ENCODE measurements at regions not wholly inside any gene's neighbourhood (a gene's known extent, or its start where the extent isn't known, plus 50 kb on each side); places are given as distances from the start of the nearest gene placed in this dataset.

DNA sequence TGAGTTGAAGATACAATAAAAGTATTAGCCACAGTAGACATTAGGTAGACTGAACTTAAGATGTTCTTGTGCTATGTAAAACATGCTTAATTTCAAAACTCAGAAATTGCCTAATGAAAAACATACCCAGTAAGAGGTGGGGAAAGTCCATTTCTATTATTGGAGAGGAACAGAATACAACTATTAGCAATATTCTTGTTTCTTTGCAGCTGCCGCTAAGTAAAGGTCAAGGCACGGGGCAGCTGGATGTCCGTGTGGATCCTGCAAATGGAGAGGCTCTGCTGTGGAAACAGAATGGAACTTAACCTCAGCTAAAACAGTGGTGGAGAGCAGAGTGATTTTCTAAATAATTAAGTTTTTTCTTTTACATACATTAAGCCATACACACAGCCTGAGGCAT is 139.2 kb upstream of the ARHGAP28 start:
- Mint-ChIP-seq H3K9me3 (peaks cover 36% of the 10 kb centered on the region), H3K4me3 (no peak overlapping the region), H3K4me1 (ENCODE audit: low read depth) (no peaks in the 10 kb centered on the region; the same call in 1 of the 2 replicates), H3K36me3 (ENCODE audit: low read depth) (no peaks in the 10 kb centered on the region), H3K27me3 (ENCODE audit: insufficient read depth) (no peaks in the 10 kb centered on the region; the same call in 1 of the 2 replicates), H3K27ac (no peak overlapping the region)
- no peak for DNase-seq
- TF ChIP-seq, protein P1, sequence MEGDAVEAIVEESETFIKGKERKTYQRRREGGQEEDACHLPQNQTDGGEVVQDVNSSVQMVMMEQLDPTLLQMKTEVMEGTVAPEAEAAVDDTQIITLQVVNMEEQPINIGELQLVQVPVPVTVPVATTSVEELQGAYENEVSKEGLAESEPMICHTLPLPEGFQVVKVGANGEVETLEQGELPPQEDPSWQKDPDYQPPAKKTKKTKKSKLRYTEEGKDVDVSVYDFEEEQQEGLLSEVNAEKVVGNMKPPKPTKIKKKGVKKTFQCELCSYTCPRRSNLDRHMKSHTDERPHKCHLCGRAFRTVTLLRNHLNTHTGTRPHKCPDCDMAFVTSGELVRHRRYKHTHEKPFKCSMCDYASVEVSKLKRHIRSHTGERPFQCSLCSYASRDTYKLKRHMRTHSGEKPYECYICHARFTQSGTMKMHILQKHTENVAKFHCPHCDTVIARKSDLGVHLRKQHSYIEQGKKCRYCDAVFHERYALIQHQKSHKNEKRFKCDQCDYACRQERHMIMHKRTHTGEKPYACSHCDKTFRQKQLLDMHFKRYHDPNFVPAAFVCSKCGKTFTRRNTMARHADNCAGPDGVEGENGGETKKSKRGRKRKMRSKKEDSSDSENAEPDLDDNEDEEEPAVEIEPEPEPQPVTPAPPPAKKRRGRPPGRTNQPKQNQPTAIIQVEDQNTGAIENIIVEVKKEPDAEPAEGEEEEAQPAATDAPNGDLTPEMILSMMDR (IDR thresholded peaks at IDR 0.05), result no peak

DNA sequence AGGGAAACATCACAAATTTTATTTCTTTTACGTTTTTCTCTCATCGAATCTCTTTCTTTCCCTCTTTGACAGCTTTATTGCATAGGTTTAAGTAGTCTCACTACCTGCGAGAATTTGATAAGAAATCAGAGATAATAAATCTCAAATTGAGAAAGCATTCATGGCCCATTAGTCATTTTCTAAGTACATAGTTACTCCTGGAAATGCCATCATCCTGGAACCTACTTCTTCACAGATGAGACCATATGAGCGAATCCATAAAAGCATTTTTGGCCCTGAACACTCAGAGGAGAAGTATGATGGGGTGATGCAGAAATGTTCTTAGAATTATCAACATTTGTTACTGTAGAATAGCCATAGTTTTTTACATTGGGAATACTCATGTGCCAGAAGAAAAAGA is 138.0 kb upstream of the ARHGAP28 start:
- Mint-ChIP-seq H3K36me3 (ENCODE audit: low read depth) (no peaks in the 10 kb centered on the region), H3K27ac (no peak overlapping the region), H3K27me3 (ENCODE audit: insufficient read depth) (no peaks in the 10 kb centered on the region; the same call in 1 of the 2 replicates), H3K4me1 (ENCODE audit: low read depth) (no peaks in the 10 kb centered on the region; the same call in 1 of the 2 replicates), H3K4me3 (no peak overlapping the region), H3K9me3 (peaks cover 33% of the 10 kb centered on the region)
- peak; percentile 38 for DNase-seq
- TF ChIP-seq, protein P1 (IDR thresholded peaks at IDR 0.05), result no peak

DNA sequence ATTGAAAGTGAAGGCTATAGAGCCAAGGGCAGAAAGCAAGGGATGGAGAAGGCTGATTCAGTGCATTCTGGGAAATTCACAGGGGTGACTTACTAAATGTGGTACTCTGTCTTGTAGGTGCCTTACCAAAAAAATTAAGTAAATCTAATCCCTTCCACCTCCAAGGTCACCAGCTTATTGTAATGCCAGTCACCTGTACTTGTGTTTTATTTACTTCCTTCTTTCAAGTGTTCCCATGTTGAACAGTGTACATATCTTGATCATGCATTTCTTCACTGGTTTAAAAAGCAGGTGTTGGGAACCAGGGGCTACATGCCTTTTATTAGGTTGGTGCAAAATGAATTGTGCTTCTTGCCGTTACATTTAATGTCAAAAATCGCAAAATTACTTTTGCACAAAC is 137.0 kb upstream of the ARHGAP28 start:
- TF ChIP-seq, protein P1 (IDR thresholded peaks at IDR 0.05), result no peak
- H3K36me3 Mint-ChIP-seq (ENCODE audit: low read depth), result no peaks in the 10 kb centered on the region
- peaks cover 27% of the 10 kb centered on the region for H3K9me3 Mint-ChIP-seq
- no peaks in the 10 kb centered on the region; the same call in 1 of the 2 replicates for H3K4me1 Mint-ChIP-seq (ENCODE audit: low read depth)
- H3K27ac Mint-ChIP-seq, result no peak overlapping the region
- no peak for DNase-seq
- no peak overlapping the region for H3K4me3 Mint-ChIP-seq
- H3K27me3 Mint-ChIP-seq (ENCODE audit: insufficient read depth), result no peaks in the 10 kb centered on the region; the same call in 1 of the 2 replicates

DNA sequence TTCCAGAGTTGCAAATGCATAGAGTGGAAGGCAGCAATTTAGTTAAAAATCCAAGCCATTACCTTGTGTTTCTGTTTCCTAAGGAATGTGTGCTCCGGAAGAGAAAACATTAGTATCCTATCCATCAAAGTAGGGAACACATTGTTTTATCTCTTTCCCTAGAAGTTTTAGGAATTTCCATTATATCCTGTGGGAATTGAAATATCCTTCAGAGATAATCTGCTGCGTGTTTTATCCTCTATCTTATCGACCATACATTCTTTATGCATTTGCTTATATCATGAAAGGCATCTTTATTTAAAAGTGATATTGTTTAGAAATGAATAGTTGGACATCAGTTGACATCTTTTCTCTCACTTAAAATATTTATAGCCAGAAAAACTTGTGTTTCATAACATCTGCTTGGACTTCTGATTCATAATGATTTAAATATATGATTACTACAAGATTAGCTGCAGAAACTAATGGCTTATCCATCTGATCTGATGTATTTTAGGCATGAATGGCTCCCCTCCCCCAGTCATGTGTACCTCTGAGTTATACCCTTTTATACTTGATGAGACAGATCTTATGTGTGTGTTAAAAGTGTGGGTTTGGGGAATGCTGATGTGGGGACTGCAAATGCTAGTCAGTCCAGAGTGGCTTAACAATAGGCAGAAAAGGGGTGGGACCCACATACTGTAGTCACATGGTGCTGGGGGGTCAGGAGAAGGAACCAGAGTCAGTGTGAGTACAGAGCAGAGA is 136.2 kb upstream of the ARHGAP28 start:
- no peak for DNase-seq
- Mint-ChIP-seq H3K4me1 (ENCODE audit: low read depth) (no peaks in the 10 kb centered on the region; the same call in 1 of the 2 replicates), H3K4me3 (no peak overlapping the region), H3K27ac (no peak overlapping the region), H3K36me3 (ENCODE audit: low read depth) (no peaks in the 10 kb centered on the region), H3K9me3 (peaks cover 24% of the 10 kb centered on the region), H3K27me3 (ENCODE audit: insufficient read depth) (peaks cover 2% of the 10 kb centered on the region; the same call in 1 of the 2 replicates)
- TF ChIP-seq, protein P1 (IDR thresholded peaks at IDR 0.05), result no peak

DNA sequence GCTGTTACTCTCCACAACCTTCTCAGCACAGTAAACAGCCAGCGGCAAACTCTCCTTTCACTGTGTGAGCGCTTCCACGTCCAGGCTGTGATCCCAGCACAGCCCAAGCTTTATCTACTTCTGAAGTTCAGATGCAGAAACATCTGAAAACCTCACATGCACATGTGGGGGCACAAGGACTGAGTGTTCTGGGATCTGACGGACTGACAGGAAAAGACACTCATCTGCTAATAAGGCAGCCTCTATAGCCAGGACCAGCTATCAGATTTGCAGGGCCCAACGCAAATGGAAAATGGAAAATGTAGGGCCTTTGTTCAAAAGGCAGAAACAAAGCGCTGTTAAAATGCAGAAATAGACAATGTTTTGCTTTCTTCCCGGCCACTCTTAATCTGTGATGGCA is 133.8 kb upstream of the ARHGAP28 start:
- Mint-ChIP-seq H3K9me3 (peaks cover 24% of the 10 kb centered on the region), H3K36me3 (ENCODE audit: low read depth) (no peaks in the 10 kb centered on the region), H3K27ac (no peak overlapping the region), H3K4me1 (ENCODE audit: low read depth) (no peaks in the 10 kb centered on the region; the same call in 1 of the 2 replicates), H3K4me3 (no peak overlapping the region), H3K27me3 (ENCODE audit: insufficient read depth) (peaks cover 2% of the 10 kb centered on the region; the same call in 1 of the 2 replicates)
- DNase-seq, result no peak
- TF ChIP-seq, protein P1 (IDR thresholded peaks at IDR 0.05), result no peak
